Calu3 (cell line): ENCODE measurements at regions not wholly inside any gene's neighbourhood (a gene's known extent, or its start where the extent isn't known, plus 50 kb on each side); places are given as distances from the start of the nearest gene placed in this dataset.
A peak's percentile ranks its signal among the peaks of the same experiment; 100 is the strongest.

ENCODE experiments used
- BruUV-seq: library from RNA; stranded (reverse); fragments of 400-500 nt; replicated peaks from 2 replicates; lab custom pipeline; 2021; lab: Mats Ljungman, UMichigan
- CTCF ChIA-PET: fragments of 300-600 bp; sonication (Branson Sonifier 250); formaldehyde crosslinking; loops from one replicate; lab custom pipeline; 2022; ENCODE audit warnings: antibody characterized with exemption; lab: Charles Lee
- DNase-seq: peaks from one replicate; pipeline ENCODE4 v3.0.0; 2022
- H3K27ac Mint-ChIP-seq: one replicate; pipeline ENCODE4 v1.8.0; 2022; ENCODE audit warnings: mixed read lengths; ENCODE audit not compliant: unreplicated experiment
- H3K27me3 Mint-ChIP-seq: one replicate; pipeline ENCODE4 v1.8.0; 2022; ENCODE audit warnings: mixed read lengths; ENCODE audit not compliant: unreplicated experiment
- H3K36me3 Mint-ChIP-seq: one replicate; pipeline ENCODE4 v1.8.0; 2022; ENCODE audit warnings: mild to moderate bottlenecking, moderate library complexity, mixed read lengths; ENCODE audit not compliant: insufficient read depth, unreplicated experiment
- H3K4me1 Mint-ChIP-seq: one replicate; pipeline ENCODE4 v1.8.0; 2022; ENCODE audit warnings: mild to moderate bottlenecking, low read depth, mixed read lengths; ENCODE audit not compliant: unreplicated experiment
- H3K4me3 Mint-ChIP-seq: one replicate; pipeline ENCODE4 v1.8.0; 2022; ENCODE audit warnings: mild to moderate bottlenecking, low read depth, moderate library complexity, mixed read lengths; ENCODE audit not compliant: unreplicated experiment
- H3K9me3 Mint-ChIP-seq: one replicate; pipeline ENCODE4 v1.8.0; 2022; ENCODE audit warnings: low read depth, mixed read lengths; ENCODE audit not compliant: unreplicated experiment
- CTCF ChIP-seq: fragments of 200-600 bp; IDR thresholded peaks from one replicate; pipeline ENCODE4 v1.8.0; 2022; ENCODE audit warnings: antibody characterized with exemption; ENCODE audit not compliant: unreplicated experiment
- intact Hi-C: fragments of 100-400 bp; cut with micrococcal nuclease; formaldehyde crosslinking; loops from one replicate; pipeline ENCODE4 v1.10.0; 2022; ENCODE audit not compliant: unreplicated experiment

GRCh38 chr1:234927312-234927970 is 201.2 kb downstream of the TOMM20 start:
- DNase-seq = no peak
- H3K27me3 Mint-ChIP-seq = no peaks in the 10 kb centered on the region
- CTCF ChIA-PET = no interaction called here
- peaks cover 3% of the 10 kb centered on the region for H3K9me3 Mint-ChIP-seq
- TF ChIP-seq CTCF = no peak
- no peak overlapping the region for H3K4me3 Mint-ChIP-seq
- BruUV-seq = no TSS peak
- intact Hi-C loops = no loop called here
- H3K4me1 Mint-ChIP-seq = peaks cover 31% of the 10 kb centered on the region
- peak overlapping the region; percentile 3 for H3K27ac Mint-ChIP-seq
- H3K36me3 Mint-ChIP-seq = no peaks in the 10 kb centered on the region

- Mint-ChIP-seq H3K9me3 (peaks cover 3% of the 10 kb centered on the region), H3K27me3 (no peaks in the 10 kb centered on the region), H3K4me1 (peaks cover 30% of the 10 kb centered on the region), H3K4me3 (no peak overlapping the region), H3K27ac (peak overlapping the region; percentile 28), H3K36me3 (no peaks in the 10 kb centered on the region)
- intact Hi-C loops = loop anchor here (1.0 kb wide), 1 partner anchor 34 kb away; no protein-coding TSS in a partner anchor
- DNase-seq = no peak
- TF ChIP-seq CTCF = no peak
- CTCF ChIA-PET = interaction anchor here (1.2 to 1.6 kb wide), 3 partner anchors 36 to 284 kb away, joined by 4 to 7 read pairs (median 5); no protein-coding TSS in a partner anchor
- no TSS peak for BruUV-seq
These were observed 201.9 kb downstream of the TOMM20 start for GRCh38 chr1:234926559-234927311.

GRCh38 chr1:234926264-234926558 is 202.4 kb downstream of the TOMM20 start:
- intact Hi-C loops = loop anchor here (1.0 kb wide), 1 partner anchor 34 kb away; no protein-coding TSS in a partner anchor
- TF ChIP-seq CTCF = no peak
- Mint-ChIP-seq H3K27ac (peak overlapping the region; percentile 28), H3K4me3 (no peak overlapping the region), H3K4me1 (peaks cover 30% of the 10 kb centered on the region), H3K27me3 (no peaks in the 10 kb centered on the region), H3K9me3 (peaks cover 3% of the 10 kb centered on the region), H3K36me3 (no peaks in the 10 kb centered on the region)
- no peak for DNase-seq
- no TSS peak for BruUV-seq
- CTCF ChIA-PET = interaction anchor here (0.7 to 1.6 kb wide), 12 partner anchors 16 to 314 kb away, joined by 3 to 7 read pairs (median 3); no protein-coding TSS in a partner anchor

GRCh38 chr1:234925440-234926263 is 203.0 kb downstream of the TOMM20 start:
- BruUV-seq = no TSS peak
- H3K27ac Mint-ChIP-seq = peak overlapping the region; percentile 28
- no peak for TF ChIP-seq CTCF
- no peak overlapping the region for H3K4me3 Mint-ChIP-seq
- peaks cover 30% of the 10 kb centered on the region for H3K4me1 Mint-ChIP-seq
- H3K9me3 Mint-ChIP-seq = peaks cover 3% of the 10 kb centered on the region
- intact Hi-C loops = loop anchor here (1.0 kb wide), 1 partner anchor 35 kb away; no protein-coding TSS in a partner anchor
- no peaks in the 10 kb centered on the region for H3K36me3 Mint-ChIP-seq
- CTCF ChIA-PET = interaction anchor here (0.6 to 1.6 kb wide), 15 partner anchors 16 to 426 kb away, joined by 3 to 7 read pairs (median 3); no protein-coding TSS in a partner anchor
- DNase-seq = peak; percentile 71
- no peaks in the 10 kb centered on the region for H3K27me3 Mint-ChIP-seq
